IPS DF 6.9 (cell line): ENCODE measurements at regions not wholly inside any gene's neighbourhood (a gene's known extent, or its start where the extent isn't known, plus 50 kb on each side); places are given as distances from the start of the nearest gene placed in this dataset.

Experiments
- DNase-seq: peaks from one replicate; pipeline ENCODE4 v3.0.0-alpha.2; 2013; ENCODE audit warnings: low read depth, low spot score
- H3K27ac ChIP-seq: one replicate; pipeline ENCODE4 v1.5.1; 2013; ENCODE audit warnings: low read length, control low read depth
- H3K27me3 ChIP-seq: 2 replicates; pipeline ENCODE4 v1.6.1; 2013; ENCODE audit warnings: mild to moderate bottlenecking, low read length; ENCODE audit not compliant: control insufficient read depth, insufficient read depth
- H3K36me3 ChIP-seq: 2 replicates; pipeline ENCODE4 v1.6.1; 2013; ENCODE audit warnings: low read length; ENCODE audit not compliant: control insufficient read depth, insufficient read depth
- H3K4me1 ChIP-seq: 2 replicates; pipeline ENCODE4 v1.6.1; 2013; ENCODE audit warnings: low read length; ENCODE audit not compliant: control insufficient read depth, insufficient read depth
- H3K4me3 ChIP-seq: 2 replicates; pipeline ENCODE4 v1.5.1; 2013; ENCODE audit warnings: mild to moderate bottlenecking, low read length
- H3K9me3 ChIP-seq: 2 replicates; pipeline ENCODE4 v1.6.1; 2013; ENCODE audit warnings: low read length, inconsistent platforms; ENCODE audit not compliant: control insufficient read depth, insufficient read depth
- WGBS: extraction: QIAGEN DNeasy Blood & Tissue Kit; methylation state at CpG from one replicate; pipeline ENCODE4 v1.1.7; 2013; ENCODE audit warnings: mixed read lengths, missing lambda C conversion rate; ENCODE audit not compliant: insufficient read length, insufficient coverage; 5-methylcytosine and 5-hydroxymethylcytosine counted together

- no CpG with 5 or more reads among the region's 1 CpG for WGBS
- no peaks in the 10 kb centered on the region for H3K4me1 ChIP-seq
- no peak for DNase-seq
- H3K9me3 ChIP-seq: no peaks in the 10 kb centered on the region
- H3K27ac ChIP-seq: no peak overlapping the region
- no peak overlapping the region for H3K4me3 ChIP-seq
- H3K36me3 ChIP-seq: no peaks in the 10 kb centered on the region
- H3K27me3 ChIP-seq: no peaks in the 10 kb centered on the region
Measured at GRCh38 chr20:4299216-4299615, 50.1 kb upstream of the ADRA1D start.
